SK-N-SH (cell line): ENCODE measurements at regions not wholly inside any gene's neighbourhood (a gene's known extent, or its start where the extent isn't known, plus 50 kb on each side); places are given as distances from the start of the nearest gene placed in this dataset.

Experiments
- CTCF ChIA-PET: fragments of 300-600, 350-600 bp; formaldehyde crosslinking; extraction: SDS; loops from one replicate; lab custom pipeline; 2021; lab: Yijun Ruan, JAX
- POLR2A ChIA-PET: fragments of 350-600 bp; sonication (Branson Sonifier 250); formaldehyde crosslinking; extraction: SDS; loops from one replicate; lab custom pipeline; 2020; ENCODE audit warnings: antibody characterized with exemption, inconsistent platforms; lab: Yijun Ruan, JAX
- DNase-seq: peaks from one replicate; pipeline ENCODE4 v3.0.0; 2012
- H2AFZ ChIP-seq: fragments of 200-600 bp; sonication (generic); 2 replicates; pipeline ENCODE4 v1.8.1; 2016; ENCODE audit warnings: antibody characterized with exemption, mild to moderate bottlenecking, low read depth
- H3F3A ChIP-seq: fragments of 200-600 bp; sonication (generic); replicated peaks from 2 replicates; pipeline ENCODE3; 2016; ENCODE audit warnings: antibody characterized with exemption, mild to moderate bottlenecking; ENCODE audit not compliant: insufficient read depth
- H3K27ac ChIP-seq, 2 experiments: fragments of 200-500 bp in 1 of 2; fragments of 200-600 bp in 1 of 2; sonication (Bioruptor generic) in 1 of 2; sonication (generic), shearing (Covaris generic) in 1 of 2; 2 replicates each; pipeline versions ENCODE4 v1.5.1 to v1.6.1; 2014 to 2016; ENCODE audit warnings: low read depth in 2 of 2, inconsistent platforms in 1 of 2, low read length in 1 of 2, mild to moderate bottlenecking in 1 of 2, mixed read lengths in 1 of 2
- H3K27me3 ChIP-seq: fragments of 200-600 bp; sonication (generic), shearing (Covaris generic); 2 replicates; pipeline ENCODE4 v1.6.1; 2016; ENCODE audit warnings: mixed run types; ENCODE audit not compliant: insufficient read depth
- H3K36me3 ChIP-seq, 2 experiments: fragments of 200-500 bp in 1 of 2; fragments of 200-600 bp in 1 of 2; sonication (Bioruptor generic) in 1 of 2; sonication (generic) in 1 of 2; replicated peaks in 1 of 2; 2 replicates each; pipeline versions ENCODE3 to v1.5.1; 2014 to 2016; ENCODE audit warnings: low read length in 1 of 2, mild to moderate bottlenecking in 1 of 2; ENCODE audit not compliant: insufficient read depth in 2 of 2, control insufficient read depth in 1 of 2
- H3K4me1 ChIP-seq, 2 experiments: fragments of 200-500 bp in 1 of 2; fragments of 200-600 bp in 1 of 2; sonication (Bioruptor generic) in 1 of 2; sonication (generic), shearing (Covaris generic) in 1 of 2; 2 replicates each; pipeline versions ENCODE4 v1.5.1 to v1.6.1; 2014 to 2016; ENCODE audit warnings: low read depth in 1 of 2, low read length in 1 of 2, mixed run types in 1 of 2; ENCODE audit not compliant: insufficient read depth in 2 of 2, control insufficient read depth in 1 of 2
- H3K4me2 ChIP-seq: fragments of 200-600 bp; sonication (generic), shearing (Covaris generic); 2 replicates; pipeline ENCODE4 v1.6.1; 2017; ENCODE audit warnings: mixed run types
- H3K4me3 ChIP-seq, 2 experiments: fragments of 200-500 bp in 1 of 2; fragments of 200-600 bp in 1 of 2; sonication (Bioruptor generic) in 1 of 2; sonication (generic), shearing (Covaris generic) in 1 of 2; 2 replicates each; pipeline versions ENCODE4 v1.5.1 to v1.8.1; 2014 to 2016; ENCODE audit warnings: low read depth in 2 of 2, inconsistent platforms in 1 of 2, low read length in 1 of 2, mild to moderate bottlenecking in 1 of 2, mixed read lengths in 1 of 2, moderate library complexity in 1 of 2
- H3K79me2 ChIP-seq: fragments of 200-600 bp; sonication (generic); 2 replicates; pipeline ENCODE4 v1.8.1; 2017; ENCODE audit warnings: mild to moderate bottlenecking; ENCODE audit not compliant: insufficient read depth
- H3K9ac ChIP-seq: fragments of 200-600 bp; sonication (generic); 2 replicates; pipeline ENCODE4 v1.6.1; 2017; ENCODE audit warnings: mixed run types
- H3K9me2 ChIP-seq: fragments of 200-600 bp; sonication (generic); 2 replicates; pipeline ENCODE4 v1.6.1; 2017; ENCODE audit warnings: mixed run types
- H3K9me3 ChIP-seq: fragments of 200-600 bp; sonication (generic); 2 replicates; pipeline ENCODE4 v1.6.1; 2017; ENCODE audit warnings: mixed run types, mild to moderate bottlenecking, moderate library complexity
- H4K20me1 ChIP-seq: fragments of 200-600 bp; sonication (generic); 2 replicates; pipeline ENCODE4 v1.6.1; 2017; ENCODE audit warnings: mild to moderate bottlenecking, mixed run types; ENCODE audit not compliant: insufficient read depth
- CHD2 ChIP-seq: fragments of 150-350 bp; IDR thresholded peaks from 2 replicates; pipeline ENCODE4 v1.6.1; 2018; ENCODE audit warnings: low read length; ENCODE audit not compliant: partially characterized antibody
- ELF1 ChIP-seq: IDR thresholded peaks from 2 replicates; pipeline ENCODE4 v1.4.0; 2012
- EZH2phosphoT487 ChIP-seq: fragments of 200-600 bp; sonication (generic); IDR thresholded peaks from 2 replicates; pipeline ENCODE4 v1.6.1; 2017; ENCODE audit warnings: low read depth, mixed run types, mild to moderate bottlenecking, antibody characterized with exemption, moderate library complexity, borderline replicate concordance
- FOXM1 ChIP-seq: IDR thresholded peaks from 2 replicates; pipeline ENCODE4 v1.4.0; 2012; ENCODE audit warnings: low read depth, mild to moderate bottlenecking
- JUND ChIP-seq: IDR thresholded peaks from 2 replicates; pipeline ENCODE4 v1.4.0; 2012
- NFIC ChIP-seq: IDR thresholded peaks from 2 replicates; pipeline ENCODE4 v1.4.0; 2012; ENCODE audit warnings: borderline replicate concordance
- PBX3 ChIP-seq: IDR thresholded peaks from 2 replicates; pipeline ENCODE4; 2012
- RAD21 ChIP-seq: IDR thresholded peaks from 2 replicates; pipeline ENCODE4 v1.6.1; 2012; ENCODE audit warnings: mild to moderate bottlenecking, low read length
- RCOR1 ChIP-seq: fragments of 150-350 bp; IDR thresholded peaks from 2 replicates; pipeline ENCODE4 v1.6.1; 2017; ENCODE audit warnings: antibody characterized with exemption, low read length
- RXRA ChIP-seq: IDR thresholded peaks from 2 replicates; pipeline ENCODE4 v1.4.0; 2012; ENCODE audit warnings: low read depth, mild to moderate bottlenecking, borderline replicate concordance
- SIN3A ChIP-seq: IDR thresholded peaks from 2 replicates; pipeline ENCODE4 v1.6.1; 2012; ENCODE audit warnings: low read depth, mild to moderate bottlenecking, low read length, moderate library complexity, borderline replicate concordance
- USF1 ChIP-seq: IDR thresholded peaks from 2 replicates; pipeline ENCODE4 v1.4.0; 2012; ENCODE audit warnings: low read depth, borderline replicate concordance
- WGBS: methylation state at CpG from one replicate; pipeline ENCODE4 v1.1.6; 2017; ENCODE audit warnings: low lambda C conversion rate; 5-methylcytosine and 5-hydroxymethylcytosine counted together
- TF ChIP-seq, protein P1 (sequence below): fragments of 200-600 bp; sonication (generic); IDR thresholded peaks from 2 replicates; pipeline ENCODE4 v1.6.1; 2017; ENCODE audit warnings: antibody characterized with exemption, mild to moderate bottlenecking, moderate library complexity
- TF ChIP-seq, protein P2 (sequence below): IDR thresholded peaks from 2 replicates; pipeline ENCODE4 v1.4.0; 2012; ENCODE audit warnings: low read depth

DNA sequence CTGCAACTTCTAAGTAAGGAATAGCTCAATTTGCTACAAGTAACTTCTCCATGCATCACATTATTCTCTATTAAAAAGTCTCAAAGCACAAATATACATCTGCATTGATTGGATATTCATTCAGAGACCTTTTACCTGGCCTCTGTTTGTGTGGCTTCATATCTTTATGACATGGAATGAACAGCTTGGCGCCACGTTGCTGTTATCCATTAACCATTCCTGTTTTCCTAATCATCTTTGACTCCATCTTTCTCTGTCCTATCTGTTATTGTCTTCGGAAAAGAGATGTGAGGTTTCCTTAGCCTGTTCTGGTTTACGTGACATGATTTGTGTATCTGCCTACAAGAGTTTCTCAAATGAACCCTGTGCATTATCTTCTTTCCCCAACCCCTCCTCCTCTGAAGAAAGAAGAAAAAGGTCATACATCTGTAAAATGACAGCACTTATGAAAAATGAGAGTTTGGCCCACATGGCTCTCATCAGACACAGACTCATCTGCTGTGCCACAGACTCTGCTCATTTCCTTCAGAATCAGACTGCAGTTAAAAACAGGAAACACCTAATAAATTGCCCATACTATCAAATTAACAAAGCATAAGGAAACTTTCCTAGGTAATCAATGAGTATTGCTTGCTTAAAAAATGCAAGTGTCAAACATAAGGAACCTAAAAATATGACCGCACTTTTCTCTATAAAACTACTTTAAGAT is 347.6 kb upstream of the FAM241A start:
- DNase-seq, result no peak

DNA sequence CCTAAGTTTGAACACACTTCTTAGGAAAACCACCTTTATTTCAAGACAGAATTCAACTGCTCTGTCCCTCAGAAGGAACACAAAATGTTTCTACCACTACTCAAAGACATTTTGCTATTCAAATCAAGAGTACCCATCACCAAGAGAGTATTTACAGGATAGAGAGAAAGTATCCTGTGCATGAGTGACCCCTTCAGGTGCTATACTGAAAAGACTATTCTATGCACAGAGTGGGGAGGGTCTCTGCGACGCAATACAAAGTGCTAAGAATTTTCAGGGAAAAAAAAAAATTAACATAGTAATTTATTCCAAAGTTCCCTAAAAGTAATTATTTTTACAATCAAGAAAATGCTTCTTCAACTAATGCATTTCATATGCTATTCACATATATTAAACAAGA is 346.4 kb upstream of the FAM241A start:
- Histone ChIP-seq H3F3A (no peaks in the 10 kb centered on the region), H3K9me3 (no peaks in the 10 kb centered on the region), H3K36me3 (no peaks in the 10 kb centered on the region), H3K4me2 (no peak overlapping the region), H3K79me2 (no peaks in the 10 kb centered on the region), H3K9ac (no peak overlapping the region), H3K4me1 (no peaks in the 10 kb centered on the region; a peak in 1 of 4 replicates), H2AFZ (no peak overlapping the region), H3K27ac (no peak overlapping the region), H3K9me2 (no peaks in the 10 kb centered on the region; the same call in 1 of the 2 replicates), H3K4me3 (peak overlapping the region in 1 of 2 experiments; percentile 9; a peak in 1 of 4 replicates), H3K27me3 (no peaks in the 10 kb centered on the region; the same call in 1 of the 2 replicates), H4K20me1 (no peaks in the 10 kb centered on the region)
- no peak for DNase-seq
- POLR2A ChIA-PET, result no interaction called here
- CTCF ChIA-PET, result no interaction called here
- 3% methylated on average over 2 of the region's 2 CpGs for WGBS
- TF ChIP-seq, protein P1, sequence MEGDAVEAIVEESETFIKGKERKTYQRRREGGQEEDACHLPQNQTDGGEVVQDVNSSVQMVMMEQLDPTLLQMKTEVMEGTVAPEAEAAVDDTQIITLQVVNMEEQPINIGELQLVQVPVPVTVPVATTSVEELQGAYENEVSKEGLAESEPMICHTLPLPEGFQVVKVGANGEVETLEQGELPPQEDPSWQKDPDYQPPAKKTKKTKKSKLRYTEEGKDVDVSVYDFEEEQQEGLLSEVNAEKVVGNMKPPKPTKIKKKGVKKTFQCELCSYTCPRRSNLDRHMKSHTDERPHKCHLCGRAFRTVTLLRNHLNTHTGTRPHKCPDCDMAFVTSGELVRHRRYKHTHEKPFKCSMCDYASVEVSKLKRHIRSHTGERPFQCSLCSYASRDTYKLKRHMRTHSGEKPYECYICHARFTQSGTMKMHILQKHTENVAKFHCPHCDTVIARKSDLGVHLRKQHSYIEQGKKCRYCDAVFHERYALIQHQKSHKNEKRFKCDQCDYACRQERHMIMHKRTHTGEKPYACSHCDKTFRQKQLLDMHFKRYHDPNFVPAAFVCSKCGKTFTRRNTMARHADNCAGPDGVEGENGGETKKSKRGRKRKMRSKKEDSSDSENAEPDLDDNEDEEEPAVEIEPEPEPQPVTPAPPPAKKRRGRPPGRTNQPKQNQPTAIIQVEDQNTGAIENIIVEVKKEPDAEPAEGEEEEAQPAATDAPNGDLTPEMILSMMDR, result peak; percentile 23; the same call in 1 of the 2 replicates
- no peak for TF ChIP-seq PBX3
- TF ChIP-seq ELF1, result no peak
- TF ChIP-seq USF1, result no peak
- TF ChIP-seq, all 33 proteins: peak for 1

More for the DNA sequence above, 347.6 kb upstream of the FAM241A start:
- Histone ChIP-seq H3K4me1 (no peaks in the 10 kb centered on the region; a peak in 1 of 4 replicates), H3K9me2 (no peaks in the 10 kb centered on the region; the same call in 1 of the 2 replicates), H2AFZ (no peak overlapping the region), H3F3A (no peaks in the 10 kb centered on the region), H3K36me3 (no peaks in the 10 kb centered on the region), H3K27me3 (no peaks in the 10 kb centered on the region; the same call in 1 of the 2 replicates), H3K79me2 (no peaks in the 10 kb centered on the region), H3K9me3 (no peaks in the 10 kb centered on the region), H3K4me2 (no peak overlapping the region), H3K27ac (no peak overlapping the region), H4K20me1 (no peaks in the 10 kb centered on the region), H3K4me3 (no peak overlapping the region), H3K9ac (no peak overlapping the region)
- 10% methylated on average over 5 of the region's 5 CpGs for WGBS
- ChIA-PET POLR2A (no interaction called here), CTCF (no interaction called here)
- TF ChIP-seq RAD21 (no peak), SIN3A (no peak), CHD2 (no peak), RCOR1 (no peak), FOXM1 (no peak), ELF1 (no peak), RXRA (no peak), NFIC (no peak), EZH2phosphoT487 (no peak), JUND (no peak)
- TF ChIP-seq, protein P2, sequence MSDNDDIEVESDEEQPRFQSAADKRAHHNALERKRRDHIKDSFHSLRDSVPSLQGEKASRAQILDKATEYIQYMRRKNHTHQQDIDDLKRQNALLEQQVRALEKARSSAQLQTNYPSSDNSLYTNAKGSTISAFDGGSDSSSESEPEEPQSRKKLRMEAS, result no peak
